BLaER1 treated with 17β-estradiol and CSF1 and Interleukin-3, amounts not matched to agents 10 nM and 100 nM (cell line): ENCODE measurements at regions not wholly inside any gene's neighbourhood (a gene's known extent, or its start where the extent isn't known, plus 50 kb on each side); places are given as distances from the start of the nearest gene placed in this dataset.

ENCODE experiments used
- H3K27ac ChIP-seq, 11 experiments: shearing (Covaris generic); formaldehyde crosslinking; 2 replicates each; pipeline ENCODE4 v1.8.1; 2022
- H3K27me3 ChIP-seq, 11 experiments: shearing (Covaris generic); formaldehyde crosslinking; 2 replicates each; pipeline ENCODE4 v1.8.1; 2022
- H3K36me3 ChIP-seq, 11 experiments: shearing (Covaris generic); formaldehyde crosslinking; 2 replicates each; pipeline ENCODE4 v1.8.1; 2022
- H3K4me1 ChIP-seq, 10 experiments: shearing (Covaris generic); formaldehyde crosslinking; 2 replicates each; pipeline ENCODE4 v1.8.1; 2022
- H3K4me2 ChIP-seq, 11 experiments: shearing (Covaris generic); formaldehyde crosslinking; 2 replicates each; pipeline ENCODE4 v1.8.1; 2022
- H3K4me3 ChIP-seq, 10 experiments: shearing (Covaris generic); formaldehyde crosslinking; 2 replicates each; pipeline ENCODE4 v1.8.1; 2022
- H3K9ac ChIP-seq, 11 experiments: shearing (Covaris generic); formaldehyde crosslinking; 2 replicates each; pipeline ENCODE4 v1.8.1; 2022
- H3K9me3 ChIP-seq, 11 experiments: shearing (Covaris generic); formaldehyde crosslinking; replicated peaks in 1 of 11; 2 replicates each; pipeline ENCODE4 v1.8.1; 2022
- H4K20me1 ChIP-seq, 11 experiments: shearing (Covaris generic); formaldehyde crosslinking; 2 replicates each; pipeline ENCODE4 v1.8.1; 2022
- Cebpa-rat ChIP-seq, 11 experiments: shearing (Covaris generic); IDR thresholded peaks; 2 replicates each; pipeline ENCODE4 v1.8.1; 2022

- no peak for TF ChIP-seq Cebpa-rat (IDR thresholded peaks at IDR 0.05)
- peak overlapping the region in 4 of 11 experiments; percentile 10 to 41 (median 26); a peak in 3 of 22 replicates for H3K9ac ChIP-seq
- H3K4me3 ChIP-seq: no peak overlapping the region
- H4K20me1 ChIP-seq: no peaks in the 10 kb centered on the region; a peak in 1 of 22 replicates
- no peaks in the 10 kb centered on the region for H3K36me3 ChIP-seq
- H3K9me3 ChIP-seq: peaks cover 0 to 8% (median 0%) of the 10 kb centered on the region in 11 experiments; a peak in 1 of 22 replicates
- H3K4me1 ChIP-seq: peaks cover 31 to 47% (median 43%) of the 10 kb centered on the region in 10 experiments
- H3K27me3 ChIP-seq: no peaks in the 10 kb centered on the region
- peak overlapping the region; percentile 62 to 87 (median 71) for H3K4me2 ChIP-seq
- peak overlapping the region in 9 of 11 experiments; percentile 26 to 69 (median 52); a peak in 17 of 22 replicates for H3K27ac ChIP-seq
These were observed 156.3 kb downstream of the ZNF248 start for GRCh38 chr10:37700886-37701780.

- Histone ChIP-seq H3K9ac (no peak overlapping the region), H3K4me3 (no peak overlapping the region), H3K36me3 (no peaks in the 10 kb centered on the region), H3K4me2 (no peak overlapping the region), H3K27me3 (no peaks in the 10 kb centered on the region), H3K4me1 (no peaks in the 10 kb centered on the region), H3K27ac (no peak overlapping the region), H4K20me1 (no peaks in the 10 kb centered on the region), H3K9me3 (peaks cover 0 to 16% (median 0%) of the 10 kb centered on the region in 11 experiments; a peak in 6 of 22 replicates)
- no peak for TF ChIP-seq Cebpa-rat (IDR thresholded peaks at IDR 0.05)
These were observed 169.8 kb downstream of the ZNF248 start for GRCh38 chr10:37687581-37687980.

DNA sequence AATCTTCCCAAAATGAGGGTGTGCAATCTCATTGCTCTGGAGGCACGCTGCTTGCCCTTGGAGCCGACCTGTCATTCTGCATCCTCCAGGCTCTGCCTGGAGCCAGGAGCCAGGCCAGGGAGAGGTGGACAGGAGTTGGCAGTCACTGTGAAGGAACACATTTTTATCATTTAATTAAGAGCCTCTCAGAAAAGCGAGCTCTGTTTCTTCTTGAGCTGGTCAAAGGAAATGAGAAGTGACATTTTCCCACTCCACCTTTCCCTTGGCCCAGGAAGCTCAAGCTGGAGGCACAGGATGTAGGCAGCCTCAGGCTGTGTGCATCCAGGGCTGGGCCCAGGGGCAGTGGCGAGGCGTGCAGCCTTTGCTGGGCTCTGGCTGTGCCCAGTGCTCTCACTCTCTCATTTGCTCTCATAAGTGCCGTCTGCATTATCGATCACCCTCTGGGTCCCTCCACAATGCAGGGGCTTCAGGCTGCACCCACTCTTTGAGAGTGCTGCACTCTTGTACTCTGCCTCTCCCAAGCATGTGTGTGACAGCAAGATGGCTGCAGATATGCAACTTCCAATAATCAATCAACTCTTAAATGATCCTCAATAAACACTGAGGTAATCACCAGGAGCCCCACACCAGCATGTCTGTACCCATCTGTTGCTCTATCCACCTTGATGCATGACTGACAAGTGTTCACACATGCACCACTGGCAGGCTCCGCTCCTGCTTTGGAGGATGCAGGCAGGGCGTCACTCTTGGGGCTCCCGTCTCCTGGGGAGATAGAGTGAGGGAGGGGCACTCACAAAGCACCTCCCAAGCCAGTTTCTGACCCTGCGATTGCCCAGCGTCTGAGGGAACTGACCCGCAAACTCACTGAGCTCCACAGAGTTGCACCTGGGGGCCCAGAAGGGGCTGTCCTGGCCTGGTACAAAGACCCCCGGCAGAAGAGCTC is 171.4 kb downstream of the ZNF248 start:
- TF ChIP-seq Cebpa-rat (IDR thresholded peaks at IDR 0.05): no peak
- peaks cover 3 to 17% (median 10%) of the 10 kb centered on the region in 11 experiments; a peak in 20 of 22 replicates for H3K9me3 ChIP-seq

GRCh38 chr10:37684765-37685164 is 172.6 kb downstream of the ZNF248 start:
- no peaks in the 10 kb centered on the region for H3K27me3 ChIP-seq
- no peak overlapping the region for H3K4me3 ChIP-seq
- no peaks in the 10 kb centered on the region for H3K36me3 ChIP-seq
- H3K4me1 ChIP-seq: no peaks in the 10 kb centered on the region
- no peak overlapping the region for H3K4me2 ChIP-seq
- peaks cover 15 to 23% (median 21%) of the 10 kb centered on the region in 11 experiments for H3K9me3 ChIP-seq
- TF ChIP-seq Cebpa-rat (IDR thresholded peaks at IDR 0.05): no peak
- H4K20me1 ChIP-seq: no peaks in the 10 kb centered on the region
- H3K27ac ChIP-seq: no peak overlapping the region
- no peak overlapping the region for H3K9ac ChIP-seq

More for the DNA sequence above, 171.4 kb downstream of the ZNF248 start:
- H3K27me3 ChIP-seq: no peaks in the 10 kb centered on the region
- no peak overlapping the region for H3K4me3 ChIP-seq
- H3K27ac ChIP-seq: no peak overlapping the region
- H3K4me1 ChIP-seq: no peaks in the 10 kb centered on the region
- H3K36me3 ChIP-seq: no peaks in the 10 kb centered on the region
- H4K20me1 ChIP-seq: no peaks in the 10 kb centered on the region
- no peak overlapping the region for H3K4me2 ChIP-seq
- H3K9ac ChIP-seq: no peak overlapping the region

GRCh38 chr10:37682617-37683016 is 174.8 kb downstream of the ZNF248 start:
- peaks cover 18 to 32% (median 22%) of the 10 kb centered on the region in 11 experiments; a peak in 21 of 22 replicates for H3K9me3 ChIP-seq
- no peaks in the 10 kb centered on the region for H3K36me3 ChIP-seq
- no peaks in the 10 kb centered on the region for H4K20me1 ChIP-seq
- H3K4me2 ChIP-seq: no peak overlapping the region
- H3K4me3 ChIP-seq: no peak overlapping the region
- H3K27me3 ChIP-seq: no peaks in the 10 kb centered on the region
- no peak for TF ChIP-seq Cebpa-rat (IDR thresholded peaks at IDR 0.05)
- H3K9ac ChIP-seq: no peak overlapping the region
- H3K4me1 ChIP-seq: no peaks in the 10 kb centered on the region
- no peak overlapping the region for H3K27ac ChIP-seq

DNA sequence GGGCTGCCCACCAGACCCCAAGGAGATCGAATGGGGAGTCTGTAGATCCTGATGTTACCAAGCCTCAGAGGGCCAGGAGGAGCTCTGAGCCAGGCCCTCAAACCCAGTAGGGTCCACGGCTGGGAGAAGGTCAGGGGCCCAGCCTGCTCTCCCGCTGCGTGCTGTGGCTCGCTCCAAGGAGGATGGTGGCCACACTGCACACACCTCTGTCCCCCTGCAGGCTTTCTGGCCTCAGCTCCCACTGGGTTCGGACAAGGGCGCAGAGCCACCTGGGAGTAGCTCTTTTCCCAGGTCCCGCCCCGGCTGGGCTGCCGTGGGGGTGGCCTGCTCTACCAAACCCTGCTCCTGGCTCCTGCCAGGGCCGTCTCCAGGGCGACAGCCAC is 175.8 kb downstream of the ZNF248 start:
- no peak overlapping the region for H3K9ac ChIP-seq
- no peaks in the 10 kb centered on the region for H3K36me3 ChIP-seq
- TF ChIP-seq Cebpa-rat (IDR thresholded peaks at IDR 0.05): no peak
- peaks cover 18 to 32% (median 22%) of the 10 kb centered on the region in 11 experiments; a peak in 21 of 22 replicates for H3K9me3 ChIP-seq
- no peak overlapping the region for H3K27ac ChIP-seq
- H3K4me3 ChIP-seq: no peak overlapping the region
- H4K20me1 ChIP-seq: no peaks in the 10 kb centered on the region
- no peaks in the 10 kb centered on the region for H3K4me1 ChIP-seq
- H3K27me3 ChIP-seq: no peaks in the 10 kb centered on the region
- no peak overlapping the region for H3K4me2 ChIP-seq

GRCh38 chr10:37680716-37681616 is 176.4 kb downstream of the ZNF248 start:
- Histone ChIP-seq H3K9me3 (peaks cover 18 to 32% (median 22%) of the 10 kb centered on the region in 11 experiments; a peak in 21 of 22 replicates), H3K27me3 (no peaks in the 10 kb centered on the region), H3K4me1 (no peaks in the 10 kb centered on the region), H3K9ac (no peak overlapping the region), H3K4me2 (no peak overlapping the region), H3K27ac (no peak overlapping the region), H3K36me3 (no peaks in the 10 kb centered on the region), H4K20me1 (no peaks in the 10 kb centered on the region), H3K4me3 (no peak overlapping the region)
- TF ChIP-seq Cebpa-rat (IDR thresholded peaks at IDR 0.05): no peak

- no peak overlapping the region for H3K9ac ChIP-seq
- H3K9me3 ChIP-seq: peaks cover 18 to 32% (median 22%) of the 10 kb centered on the region in 11 experiments; a peak in 21 of 22 replicates
- no peaks in the 10 kb centered on the region for H3K27me3 ChIP-seq
- no peaks in the 10 kb centered on the region for H4K20me1 ChIP-seq
- H3K4me3 ChIP-seq: no peak overlapping the region
- H3K27ac ChIP-seq: no peak overlapping the region
- H3K4me2 ChIP-seq: no peak overlapping the region
- H3K4me1 ChIP-seq: no peaks in the 10 kb centered on the region
- no peak for TF ChIP-seq Cebpa-rat (IDR thresholded peaks at IDR 0.05)
- H3K36me3 ChIP-seq: no peaks in the 10 kb centered on the region
These were observed 177.1 kb downstream of the ZNF248 start for GRCh38 chr10:37680243-37680683.
